ENCODE measurements at regions not wholly inside any gene's neighbourhood (a gene's known extent, or its start where the extent isn't known, plus 50 kb on each side); places are given as distances from the start of the nearest gene placed in this dataset.
A peak's percentile ranks its signal among the peaks of the same experiment; 100 is the strongest.

DNA sequence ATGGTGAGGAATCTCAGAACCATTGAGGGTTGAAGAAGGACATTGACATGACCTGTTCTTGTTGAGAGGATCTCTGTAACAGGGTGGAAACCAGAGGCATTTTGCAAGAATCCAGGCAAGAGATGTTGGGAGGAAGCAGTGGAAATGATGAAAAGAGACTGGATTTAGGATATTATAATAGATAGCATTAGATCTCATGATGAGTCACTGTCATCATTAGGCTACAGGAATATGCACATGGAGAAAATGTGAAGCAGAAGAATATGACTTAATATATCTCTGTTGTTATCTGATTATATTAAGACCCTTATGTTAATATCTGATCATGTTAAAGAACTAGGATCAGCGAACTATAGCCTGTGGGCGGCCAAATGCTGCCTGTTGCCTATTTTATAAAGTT is 393.0 kb upstream of the MTPN start:
- Histone ChIP-seq H2AFZ (ENCODE audit: low read length) (no peak overlapping the region), H3K9me2 (ENCODE audit: low read depth, low read length) (no peaks in the 10 kb centered on the region), H3K79me2 (ENCODE audit: insufficient read depth, low read length) (no peaks in the 10 kb centered on the region), H3K36me3 (ENCODE audit: insufficient read depth, low read length) (no peaks in the 10 kb centered on the region), H3K4me3 (ENCODE audit: low read depth, low read length, poor library complexity, severe bottlenecking) (no peak overlapping the region), H4K20me1 (ENCODE audit: insufficient read depth, low read length) (no peaks in the 10 kb centered on the region), H3F3A (ENCODE audit: insufficient read depth, low read length) (no peaks in the 10 kb centered on the region), H3K9me3 (ENCODE audit: low read length) (no peaks in the 10 kb centered on the region), H3K27ac (ENCODE audit: low read depth, low read length, poor library complexity, severe bottlenecking) (no peak overlapping the region), H3K27me3 (ENCODE audit: insufficient read depth, low read length) (no peaks in the 10 kb centered on the region), H3K4me2 (ENCODE audit: low read length) (no peak overlapping the region), H3K9ac (ENCODE audit: low read length) (no peak overlapping the region), H3K4me1 (ENCODE audit: insufficient read depth, low read length, severe bottlenecking) (peaks cover 7% of the 10 kb centered on the region)
- TF ChIP-seq, protein P1, sequence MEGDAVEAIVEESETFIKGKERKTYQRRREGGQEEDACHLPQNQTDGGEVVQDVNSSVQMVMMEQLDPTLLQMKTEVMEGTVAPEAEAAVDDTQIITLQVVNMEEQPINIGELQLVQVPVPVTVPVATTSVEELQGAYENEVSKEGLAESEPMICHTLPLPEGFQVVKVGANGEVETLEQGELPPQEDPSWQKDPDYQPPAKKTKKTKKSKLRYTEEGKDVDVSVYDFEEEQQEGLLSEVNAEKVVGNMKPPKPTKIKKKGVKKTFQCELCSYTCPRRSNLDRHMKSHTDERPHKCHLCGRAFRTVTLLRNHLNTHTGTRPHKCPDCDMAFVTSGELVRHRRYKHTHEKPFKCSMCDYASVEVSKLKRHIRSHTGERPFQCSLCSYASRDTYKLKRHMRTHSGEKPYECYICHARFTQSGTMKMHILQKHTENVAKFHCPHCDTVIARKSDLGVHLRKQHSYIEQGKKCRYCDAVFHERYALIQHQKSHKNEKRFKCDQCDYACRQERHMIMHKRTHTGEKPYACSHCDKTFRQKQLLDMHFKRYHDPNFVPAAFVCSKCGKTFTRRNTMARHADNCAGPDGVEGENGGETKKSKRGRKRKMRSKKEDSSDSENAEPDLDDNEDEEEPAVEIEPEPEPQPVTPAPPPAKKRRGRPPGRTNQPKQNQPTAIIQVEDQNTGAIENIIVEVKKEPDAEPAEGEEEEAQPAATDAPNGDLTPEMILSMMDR (IDR thresholded peaks at IDR 0.05; ENCODE audit: low read length) = no peak
- no peak for TF ChIP-seq EZH2 (IDR thresholded peaks at IDR 0.05; ENCODE audit: borderline replicate concordance, low read length)

DNA sequence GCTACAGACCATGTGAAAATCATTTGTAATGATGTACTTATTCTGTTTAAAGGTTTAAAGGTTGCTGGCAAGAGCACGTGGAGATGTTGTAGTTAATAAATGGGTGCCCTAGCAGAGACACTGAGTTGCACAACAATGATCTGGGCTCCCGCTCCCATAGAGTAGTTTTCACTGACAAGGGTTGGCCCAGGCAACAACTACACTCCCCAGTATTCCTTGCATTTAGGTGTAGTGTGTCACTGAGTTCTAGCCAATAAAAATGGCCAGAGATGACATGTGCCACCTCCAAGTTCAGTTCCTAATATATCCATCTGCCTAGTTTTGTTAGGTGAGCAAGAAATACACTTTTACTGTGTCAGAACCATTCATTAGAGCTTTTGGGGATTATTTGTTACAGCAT is 392.1 kb upstream of the MTPN start:
- H3K9ac ChIP-seq (ENCODE audit: low read length) = no peak overlapping the region
- TF ChIP-seq, protein P1 (IDR thresholded peaks at IDR 0.05; ENCODE audit: low read length) = no peak
- no peak for TF ChIP-seq EZH2 (IDR thresholded peaks at IDR 0.05; ENCODE audit: borderline replicate concordance, low read length)
- no peak overlapping the region for H3K4me2 ChIP-seq (ENCODE audit: low read length)
- no peaks in the 10 kb centered on the region for H3K27me3 ChIP-seq (ENCODE audit: insufficient read depth, low read length)
- peaks cover 7% of the 10 kb centered on the region for H3K4me1 ChIP-seq (ENCODE audit: insufficient read depth, low read length, severe bottlenecking)
- no peak overlapping the region for H3K27ac ChIP-seq (ENCODE audit: low read depth, low read length, poor library complexity, severe bottlenecking)
- H3K4me3 ChIP-seq (ENCODE audit: low read depth, low read length, poor library complexity, severe bottlenecking) = no peak overlapping the region
- H3K9me3 ChIP-seq (ENCODE audit: low read length) = no peaks in the 10 kb centered on the region
- no peak overlapping the region for H2AFZ ChIP-seq (ENCODE audit: low read length)
- H3K9me2 ChIP-seq (ENCODE audit: low read depth, low read length) = no peaks in the 10 kb centered on the region
- H3F3A ChIP-seq (ENCODE audit: insufficient read depth, low read length) = no peaks in the 10 kb centered on the region
- H4K20me1 ChIP-seq (ENCODE audit: insufficient read depth, low read length) = no peaks in the 10 kb centered on the region
- no peaks in the 10 kb centered on the region for H3K79me2 ChIP-seq (ENCODE audit: insufficient read depth, low read length)
- no peaks in the 10 kb centered on the region for H3K36me3 ChIP-seq (ENCODE audit: insufficient read depth, low read length)

DNA sequence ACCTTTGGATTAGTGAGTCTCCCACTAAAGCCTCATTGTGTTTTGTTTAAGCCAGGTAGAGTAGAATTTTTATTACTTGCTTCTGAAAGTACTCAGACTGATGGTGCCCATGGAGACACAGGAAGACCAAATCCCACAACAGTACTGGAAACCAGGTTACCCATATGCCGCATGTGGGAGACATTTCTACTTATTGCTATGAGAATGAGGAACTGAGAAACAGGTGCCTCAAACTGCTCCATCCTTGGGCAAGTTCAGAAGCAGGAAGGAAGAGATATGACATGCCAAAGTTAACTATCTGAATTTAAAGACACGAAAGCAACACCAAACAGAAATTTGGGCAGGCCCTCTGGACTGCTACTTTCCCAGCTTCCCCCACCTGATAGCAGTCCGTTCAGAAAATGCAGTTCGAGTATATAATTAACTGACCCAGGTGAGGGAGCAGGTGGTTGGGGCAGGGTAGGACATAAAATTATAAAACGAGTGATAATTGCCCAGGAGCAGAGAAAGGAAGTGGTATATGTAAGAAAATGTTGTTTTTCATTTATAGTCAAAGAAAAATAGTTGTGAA is 382.3 kb upstream of the MTPN start:
- Histone ChIP-seq H2AFZ (ENCODE audit: low read length) (no peak overlapping the region), H3K79me2 (ENCODE audit: insufficient read depth, low read length) (no peaks in the 10 kb centered on the region), H3K4me3 (ENCODE audit: low read depth, low read length, poor library complexity, severe bottlenecking) (no peak overlapping the region), H3F3A (ENCODE audit: insufficient read depth, low read length) (0 out of 2 replicates have a peak, but pooled peaks cover 4% of the 10 kb centered on the region), H3K4me2 (ENCODE audit: low read length) (peak overlapping the region; percentile 37), H3K27me3 (ENCODE audit: insufficient read depth, low read length) (no peaks in the 10 kb centered on the region), H3K36me3 (ENCODE audit: insufficient read depth, low read length) (no peaks in the 10 kb centered on the region), H3K27ac (ENCODE audit: low read depth, low read length, poor library complexity, severe bottlenecking) (peak overlapping the region; percentile 91), H3K4me1 (ENCODE audit: insufficient read depth, low read length, severe bottlenecking) (peaks cover 63% of the 10 kb centered on the region), H3K9me3 (ENCODE audit: low read length) (peaks cover 8% of the 10 kb centered on the region), H3K9me2 (ENCODE audit: low read depth, low read length) (no peaks in the 10 kb centered on the region), H4K20me1 (ENCODE audit: insufficient read depth, low read length) (no peaks in the 10 kb centered on the region), H3K9ac (ENCODE audit: low read length) (peak overlapping the region; percentile 8; the same call in 1 of the 2 replicates)
- no peak for TF ChIP-seq EZH2 (IDR thresholded peaks at IDR 0.05; ENCODE audit: borderline replicate concordance, low read length)
- TF ChIP-seq, protein P1 (IDR thresholded peaks at IDR 0.05; ENCODE audit: low read length) = no peak

Data from OCI-LY1 (cell line).